Suppressor macrophage treated with lipopolysaccharide for 4 hours (primary cell): ENCODE measurements at regions not wholly inside any gene's neighbourhood (a gene's known extent, or its start where the extent isn't known, plus 50 kb on each side); places are given as distances from the start of the nearest gene placed in this dataset.

Source experiments
- DNase-seq: peaks from one replicate; pipeline ENCODE4 v3.0.0-alpha.2; 2020

- no peak for DNase-seq
Observed at GRCh38 chr2:195395362-195395761, 261.7 kb upstream of the SLC39A10 start.

- DNase-seq = no peak
Observed at GRCh38 chr2:195392446-195393336, 264.3 kb upstream of the SLC39A10 start.

DNA sequence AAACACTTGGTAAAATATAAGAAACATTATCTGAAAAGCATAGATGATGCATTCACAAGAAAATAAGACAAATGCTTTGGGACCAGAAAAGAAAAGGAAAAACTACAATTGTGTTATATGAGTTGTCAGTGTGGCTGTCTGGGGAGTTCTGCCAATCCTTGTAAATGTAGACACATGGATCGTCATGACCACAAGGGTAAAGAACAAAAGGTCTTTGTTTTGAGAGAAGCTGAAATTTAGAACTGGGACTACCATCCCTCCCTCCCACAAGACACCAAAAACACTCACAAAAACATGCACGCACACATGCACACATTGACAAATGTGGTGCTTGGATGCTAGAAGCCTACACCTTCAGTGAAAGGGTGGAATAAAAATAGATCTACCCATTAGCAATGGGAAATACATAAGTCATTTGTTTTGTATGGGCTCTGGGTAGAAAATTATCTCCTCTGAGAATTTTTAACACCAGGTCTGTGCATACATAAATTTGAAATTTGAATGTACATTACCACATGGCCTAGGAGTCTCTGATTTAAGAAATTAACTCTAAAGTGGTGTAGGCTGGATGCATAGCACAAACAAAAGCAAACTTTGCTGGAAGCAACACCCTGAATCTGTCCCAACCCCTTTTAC lies 266.2 kb upstream of the SLC39A10 start:
- DNase-seq = no peak

- no peak for DNase-seq
Observed at GRCh38 chr2:195388028-195388427, 269.0 kb upstream of the SLC39A10 start.

- DNase-seq = no peak
Observed at GRCh38 chr2:195382186-195382585, 274.8 kb upstream of the SLC39A10 start.

DNA sequence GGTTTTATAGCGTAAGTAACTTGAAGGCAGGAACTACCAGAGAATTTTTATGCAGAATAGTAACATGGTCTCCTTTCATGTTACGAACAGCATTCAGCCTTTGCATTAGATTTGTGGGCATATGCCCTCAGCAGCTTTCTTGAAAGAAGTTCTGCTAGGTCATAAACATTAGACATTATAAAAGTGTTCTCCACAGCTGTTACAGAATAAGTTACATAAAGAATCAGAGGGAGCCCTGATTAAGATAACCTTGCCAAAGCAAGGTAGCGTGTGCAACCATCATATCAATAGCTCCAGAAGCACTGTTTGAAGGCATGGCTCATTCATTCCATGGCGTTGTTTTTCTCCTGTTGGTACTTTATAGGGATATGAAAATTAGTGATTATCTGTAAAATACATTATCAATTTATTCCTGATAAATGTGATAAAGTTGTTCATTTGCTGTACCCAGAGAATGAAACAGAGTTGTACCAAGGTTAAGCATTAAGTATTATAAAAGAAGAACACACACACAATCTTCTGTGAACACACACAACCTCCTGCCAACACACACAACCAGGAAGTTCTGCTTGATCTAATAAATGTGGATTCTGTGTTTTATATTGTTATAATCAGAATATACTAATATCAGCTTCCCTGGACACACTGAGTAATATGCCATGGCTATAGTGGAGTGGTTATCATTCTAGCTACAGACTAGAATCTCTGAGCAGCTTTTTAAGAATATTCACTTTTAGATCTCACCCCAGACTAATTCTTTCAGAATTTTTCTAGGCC lies 286.7 kb upstream of the SLC39A10 start:
- DNase-seq = no peak

DNA sequence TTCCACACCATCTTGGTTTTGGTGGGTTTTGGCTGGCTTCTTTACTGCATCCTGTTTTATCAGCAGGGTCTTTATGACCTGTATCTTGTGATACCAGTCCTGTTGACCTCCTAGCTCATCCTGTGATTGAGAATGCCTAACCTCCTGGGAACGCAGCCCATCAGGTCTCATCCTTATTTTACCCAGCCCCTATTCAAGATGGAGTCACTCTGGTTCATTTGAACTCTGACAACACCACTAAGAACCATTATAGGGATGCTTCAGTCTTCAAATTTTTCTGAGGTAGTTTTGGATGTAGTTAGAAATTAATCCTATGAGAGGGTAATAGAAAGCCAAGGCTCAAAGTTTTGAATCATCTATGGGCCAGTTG lies 287.8 kb upstream of the SLC39A10 start:
- DNase-seq = no peak

DNA sequence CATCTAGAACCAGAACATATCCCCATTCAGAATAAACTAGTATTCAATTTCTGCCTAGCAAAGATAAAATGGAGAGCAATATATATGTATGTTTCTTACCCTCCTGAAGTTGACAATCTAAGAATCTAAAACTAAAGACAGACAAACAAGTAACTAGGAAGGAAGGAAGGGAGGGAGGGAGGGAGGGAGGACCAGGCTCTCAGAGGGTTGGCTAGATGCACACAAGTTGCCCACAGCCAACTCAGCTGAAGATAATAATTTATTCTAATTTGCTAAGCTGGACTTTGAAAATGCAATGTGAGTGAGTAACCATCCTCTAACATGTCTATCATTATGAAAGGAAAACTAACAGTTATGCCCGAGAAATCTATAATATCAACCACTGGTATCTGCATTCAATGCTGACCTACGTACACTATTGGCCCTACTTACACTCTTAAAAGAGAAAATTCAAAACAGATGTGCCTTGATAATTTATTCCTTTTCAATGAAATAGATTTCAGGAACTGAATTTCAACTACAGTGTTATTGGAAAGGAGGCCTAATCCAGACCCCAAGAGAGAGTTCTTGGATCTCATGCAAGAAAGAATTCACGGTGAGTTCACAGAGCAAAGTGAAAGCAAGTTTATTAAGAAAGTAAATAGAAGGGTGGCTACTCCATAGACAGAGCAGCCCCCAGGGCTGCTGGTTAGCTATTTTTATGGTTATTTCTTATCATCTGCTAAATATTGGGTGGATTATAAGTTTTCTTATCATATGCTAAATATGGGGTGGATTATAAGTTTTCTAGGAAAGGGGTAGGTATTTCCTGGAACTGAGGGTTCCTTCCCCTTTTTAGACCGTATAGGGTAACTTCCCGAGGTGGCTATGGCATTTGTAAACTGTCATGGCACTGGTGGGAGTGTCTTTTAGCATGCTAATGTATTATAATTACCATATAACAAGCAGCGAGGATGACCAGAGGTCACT lies 288.5 kb upstream of the SLC39A10 start:
- DNase-seq = no peak

- DNase-seq = no peak
Observed at GRCh38 chr2:195367809-195368208, 289.2 kb upstream of the SLC39A10 start.

- DNase-seq = peak; percentile 8
Observed at GRCh38 chr2:195364015-195364965, 292.7 kb upstream of the SLC39A10 start.

- no peak for DNase-seq
Observed at GRCh38 chr2:195363496-195363895, 293.5 kb upstream of the SLC39A10 start.

GRCh38 chr2:195360242-195360641 lies 296.8 kb upstream of the SLC39A10 start:
- no peak for DNase-seq

DNA sequence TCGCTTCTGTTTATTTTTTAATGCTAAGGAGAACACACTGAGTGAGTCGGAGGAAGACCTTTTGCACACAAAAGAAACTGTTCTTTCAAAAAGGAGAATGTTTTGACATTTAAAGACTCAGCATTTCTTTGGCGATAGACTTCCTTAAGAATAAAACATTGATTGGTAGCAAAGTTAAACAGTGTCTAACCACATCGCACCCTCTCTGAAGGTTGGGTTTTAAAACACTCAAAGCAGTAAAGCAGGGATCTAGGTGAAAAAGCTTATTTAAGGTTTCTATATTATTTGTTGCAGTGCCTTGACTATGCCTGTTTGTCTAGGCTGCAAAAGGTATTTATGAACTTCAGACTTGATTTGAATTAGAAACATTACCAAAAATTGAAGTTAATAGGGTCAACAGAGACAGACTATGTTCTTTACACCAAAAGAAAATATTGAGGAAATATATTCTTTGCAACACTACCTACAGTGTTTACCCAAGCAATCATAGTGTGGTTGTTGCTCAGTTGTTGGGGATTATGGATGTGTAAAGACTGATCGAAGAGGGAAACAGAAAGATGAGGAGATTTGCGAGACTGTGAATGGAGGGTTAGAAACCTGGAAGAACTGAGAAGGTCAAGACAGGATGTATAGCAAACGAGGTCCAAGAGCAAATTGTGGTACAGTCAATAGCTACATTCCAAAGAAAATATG lies 297.8 kb upstream of the SLC39A10 start:
- DNase-seq = no peak

DNA sequence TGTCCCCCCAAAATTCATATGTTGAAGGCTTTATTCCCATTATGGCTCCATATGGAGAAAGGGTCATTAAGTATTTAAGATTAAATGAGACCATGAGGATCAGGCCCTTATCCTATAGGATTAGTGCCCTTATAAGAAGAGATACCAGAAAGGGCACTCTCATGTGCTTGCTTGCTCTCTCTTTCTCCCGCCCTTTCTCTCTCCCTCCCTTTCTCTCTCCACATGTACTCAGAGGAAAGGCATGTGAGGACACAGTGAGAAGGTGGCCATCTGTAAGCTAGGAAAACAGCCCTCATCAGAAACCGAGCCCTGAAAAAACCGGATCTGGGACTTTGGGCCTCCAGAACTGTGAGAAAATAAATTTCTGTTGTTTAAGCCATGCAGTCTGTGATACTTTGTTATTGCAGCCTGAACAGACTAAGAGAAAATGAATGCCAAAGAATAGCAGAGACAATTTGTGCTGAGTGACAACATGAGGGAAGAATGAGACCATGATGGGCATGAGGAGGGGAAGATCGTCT lies 300.0 kb upstream of the SLC39A10 start:
- no peak for DNase-seq

- no peak for DNase-seq
Observed at GRCh38 chr2:195356026-195356425, 301.0 kb upstream of the SLC39A10 start.

- DNase-seq = peak; percentile 23
Observed at GRCh38 chr2:195352581-195352980, 304.4 kb upstream of the SLC39A10 start.

DNA sequence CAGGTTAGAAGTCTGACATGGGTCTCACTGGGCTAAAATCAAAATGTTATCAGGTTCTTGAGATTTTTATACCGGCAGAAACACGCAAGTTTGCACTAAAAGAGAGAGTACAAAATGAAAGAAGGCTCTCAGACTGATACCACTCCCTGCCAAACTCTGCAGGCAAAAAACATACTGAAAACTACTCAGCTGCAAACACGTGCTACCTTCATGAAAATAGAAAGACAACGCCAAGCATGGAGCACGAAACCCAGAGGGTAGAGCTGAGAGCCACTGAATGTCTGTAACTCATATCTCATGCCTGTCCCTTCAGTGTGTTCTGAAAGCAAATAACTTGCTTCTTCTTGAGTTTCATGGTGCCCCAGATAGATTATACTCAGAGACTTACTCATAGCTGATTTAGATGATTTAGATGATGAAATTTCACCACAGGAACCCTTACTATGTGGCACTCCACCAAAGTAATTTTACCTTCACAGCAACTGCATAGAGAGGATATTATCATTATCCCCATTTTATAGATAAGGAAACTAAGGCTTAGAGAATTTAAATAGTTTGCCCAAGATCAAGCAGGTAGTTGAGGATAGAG lies 313.0 kb upstream of the SLC39A10 start:
- no peak for DNase-seq

DNA sequence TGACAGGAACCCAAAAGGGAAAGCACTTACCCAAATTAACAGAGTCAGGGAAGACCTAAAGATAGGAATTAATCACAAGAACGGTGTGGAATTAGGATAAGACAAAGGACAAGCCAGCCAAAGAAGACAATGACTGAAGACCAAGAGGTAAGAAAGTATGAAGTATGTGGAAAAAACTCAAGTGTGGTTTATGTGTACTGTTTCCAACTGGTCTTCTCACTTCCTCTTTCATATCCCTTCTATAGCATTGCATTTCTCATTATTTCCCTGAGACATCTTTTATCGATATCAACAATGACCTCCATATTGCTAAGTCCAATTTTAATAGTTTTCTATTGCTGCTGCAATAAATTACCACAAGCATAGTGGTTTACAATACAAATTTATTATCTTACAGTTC lies 313.5 kb upstream of the SLC39A10 start:
- no peak for DNase-seq

- no peak for DNase-seq
Observed at GRCh38 chr2:195342061-195342460, 315.0 kb upstream of the SLC39A10 start.

DNA sequence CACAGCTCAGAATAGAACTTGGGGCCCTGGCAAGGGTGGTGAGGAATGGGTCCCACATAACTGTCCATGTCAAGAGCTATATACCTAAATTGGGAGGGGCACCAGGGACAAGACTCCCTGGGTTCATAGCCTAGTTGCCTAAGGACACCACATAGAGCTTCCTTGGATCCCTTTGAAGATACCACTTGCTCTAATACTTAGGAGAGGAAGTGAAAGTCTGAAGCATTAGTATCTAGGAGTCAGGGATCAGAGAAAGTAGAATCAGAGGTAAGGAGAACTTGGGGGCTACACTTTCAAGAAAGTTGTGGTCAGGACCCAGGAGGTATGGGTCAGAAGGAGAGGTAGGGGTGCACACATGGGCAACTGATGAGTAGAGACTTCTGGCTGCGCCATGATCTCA lies 318.2 kb upstream of the SLC39A10 start:
- DNase-seq = no peak
